WERI-Rb-1 (cell line): ENCODE measurements at regions not wholly inside any gene's neighbourhood (a gene's known extent, or its start where the extent isn't known, plus 50 kb on each side); places are given as distances from the start of the nearest gene placed in this dataset.

Experiments used
- DNase-seq: peaks from one replicate; pipeline ENCODE4 v3.0.0-alpha.2; 2020
- H3K27ac ChIP-seq: fragments of 250-450 bp; sonication (Bioruptor Pico); 2 replicates; pipeline ENCODE4 v1.5.1; 2020; ENCODE audit warnings: mild to moderate bottlenecking, moderate library complexity
- H3K27me3 ChIP-seq: fragments of 250-450 bp; sonication (Bioruptor Pico); 2 replicates; pipeline ENCODE4 v1.5.1; 2021; ENCODE audit warnings: mild to moderate bottlenecking, low read depth, moderate library complexity; ENCODE audit not compliant: insufficient read depth, severe bottlenecking
- H3K36me3 ChIP-seq: fragments of 250-450 bp; sonication (Bioruptor Pico); 2 replicates; pipeline ENCODE4 v1.5.1; 2020; ENCODE audit warnings: mild to moderate bottlenecking, moderate library complexity
- H3K4me3 ChIP-seq: 2 replicates; pipeline ENCODE4 v1.5.1; 2011; ENCODE audit warnings: low read depth, mild to moderate bottlenecking, control low read depth, low read length
- H3K9me3 ChIP-seq: fragments of 250-450 bp; sonication (Bioruptor Pico); 2 replicates; pipeline ENCODE4 v1.5.1; 2021; ENCODE audit warnings: mild to moderate bottlenecking, moderate library complexity; ENCODE audit not compliant: severe bottlenecking
- TF ChIP-seq, protein P1 (sequence below): IDR thresholded peaks from 2 replicates; pipeline ENCODE4 v1.5.1; 2011; ENCODE audit warnings: low read depth, mild to moderate bottlenecking, control low read depth, inconsistent platforms, low read length

DNA sequence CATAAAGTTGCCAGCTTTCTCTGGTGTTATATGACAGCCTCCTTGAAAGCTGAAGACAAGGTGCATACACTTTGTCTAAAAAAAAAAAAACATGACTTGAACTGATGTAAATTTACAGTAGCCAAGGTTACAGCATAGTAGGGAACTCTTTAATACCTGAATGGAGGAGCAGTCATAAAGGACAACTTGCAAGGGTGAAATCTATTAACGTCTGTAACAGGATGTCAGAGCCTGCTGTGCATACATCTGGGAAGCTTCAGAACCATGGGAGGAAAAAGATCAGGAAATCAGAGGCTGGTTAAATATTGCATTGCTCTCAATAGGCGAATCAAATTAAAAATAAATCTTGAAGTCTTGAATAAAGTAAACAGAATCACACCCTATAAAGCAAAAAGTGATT is 484.0 kb upstream of the CTSO start:
- DNase-seq = no peak
- Histone ChIP-seq H3K4me3 (no peak overlapping the region), H3K36me3 (no peaks in the 10 kb centered on the region), H3K27me3 (no peaks in the 10 kb centered on the region), H3K27ac (no peak overlapping the region), H3K9me3 (no peaks in the 10 kb centered on the region)
- TF ChIP-seq, protein P1, sequence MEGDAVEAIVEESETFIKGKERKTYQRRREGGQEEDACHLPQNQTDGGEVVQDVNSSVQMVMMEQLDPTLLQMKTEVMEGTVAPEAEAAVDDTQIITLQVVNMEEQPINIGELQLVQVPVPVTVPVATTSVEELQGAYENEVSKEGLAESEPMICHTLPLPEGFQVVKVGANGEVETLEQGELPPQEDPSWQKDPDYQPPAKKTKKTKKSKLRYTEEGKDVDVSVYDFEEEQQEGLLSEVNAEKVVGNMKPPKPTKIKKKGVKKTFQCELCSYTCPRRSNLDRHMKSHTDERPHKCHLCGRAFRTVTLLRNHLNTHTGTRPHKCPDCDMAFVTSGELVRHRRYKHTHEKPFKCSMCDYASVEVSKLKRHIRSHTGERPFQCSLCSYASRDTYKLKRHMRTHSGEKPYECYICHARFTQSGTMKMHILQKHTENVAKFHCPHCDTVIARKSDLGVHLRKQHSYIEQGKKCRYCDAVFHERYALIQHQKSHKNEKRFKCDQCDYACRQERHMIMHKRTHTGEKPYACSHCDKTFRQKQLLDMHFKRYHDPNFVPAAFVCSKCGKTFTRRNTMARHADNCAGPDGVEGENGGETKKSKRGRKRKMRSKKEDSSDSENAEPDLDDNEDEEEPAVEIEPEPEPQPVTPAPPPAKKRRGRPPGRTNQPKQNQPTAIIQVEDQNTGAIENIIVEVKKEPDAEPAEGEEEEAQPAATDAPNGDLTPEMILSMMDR = no peak

DNA sequence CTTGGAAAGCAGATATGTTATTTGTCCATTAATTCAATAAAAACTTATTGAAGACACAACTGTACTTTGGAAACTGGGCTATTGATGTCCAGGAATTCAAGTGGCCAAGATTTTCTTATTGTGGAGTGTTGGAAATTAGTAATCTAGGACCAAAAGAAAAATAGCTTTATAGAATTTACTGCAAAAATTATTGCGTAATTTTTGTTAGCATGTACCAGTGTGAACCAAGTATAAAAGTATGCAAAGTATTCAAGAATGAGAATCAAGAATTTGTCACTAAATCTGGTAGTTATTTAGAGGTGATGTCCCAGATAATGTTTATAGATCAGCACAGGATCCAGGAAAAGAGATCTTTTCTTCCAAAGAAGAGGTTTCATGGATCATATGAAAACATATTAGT is 468.9 kb upstream of the CTSO start:
- Histone ChIP-seq H3K36me3 (no peaks in the 10 kb centered on the region), H3K27me3 (no peaks in the 10 kb centered on the region), H3K27ac (no peak overlapping the region), H3K4me3 (no peak overlapping the region), H3K9me3 (no peaks in the 10 kb centered on the region)
- DNase-seq = no peak
- TF ChIP-seq, protein P1 = no peak

DNA sequence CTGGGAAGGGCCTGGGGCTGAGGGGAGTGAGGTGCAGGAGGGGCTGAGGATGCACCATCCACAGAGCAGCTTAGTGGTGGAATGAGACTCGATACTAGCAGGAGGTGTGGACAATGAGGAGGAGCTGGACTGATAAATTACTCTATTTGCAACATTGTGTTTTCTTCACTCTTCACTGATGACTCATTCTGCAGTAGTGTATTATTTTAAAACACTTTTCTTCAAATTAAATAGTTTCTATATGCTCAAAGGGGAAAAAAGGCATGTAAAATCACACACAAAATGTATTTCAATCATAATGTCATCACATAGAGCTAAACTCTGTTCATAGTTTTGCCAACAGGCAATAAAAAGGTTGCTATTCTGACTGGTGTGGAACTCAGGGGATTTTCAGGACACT is 467.0 kb upstream of the CTSO start:
- Histone ChIP-seq H3K9me3 (no peaks in the 10 kb centered on the region), H3K36me3 (no peaks in the 10 kb centered on the region), H3K27me3 (no peaks in the 10 kb centered on the region), H3K4me3 (no peak overlapping the region), H3K27ac (no peak overlapping the region)
- TF ChIP-seq, protein P1 = no peak
- DNase-seq = no peak

DNA sequence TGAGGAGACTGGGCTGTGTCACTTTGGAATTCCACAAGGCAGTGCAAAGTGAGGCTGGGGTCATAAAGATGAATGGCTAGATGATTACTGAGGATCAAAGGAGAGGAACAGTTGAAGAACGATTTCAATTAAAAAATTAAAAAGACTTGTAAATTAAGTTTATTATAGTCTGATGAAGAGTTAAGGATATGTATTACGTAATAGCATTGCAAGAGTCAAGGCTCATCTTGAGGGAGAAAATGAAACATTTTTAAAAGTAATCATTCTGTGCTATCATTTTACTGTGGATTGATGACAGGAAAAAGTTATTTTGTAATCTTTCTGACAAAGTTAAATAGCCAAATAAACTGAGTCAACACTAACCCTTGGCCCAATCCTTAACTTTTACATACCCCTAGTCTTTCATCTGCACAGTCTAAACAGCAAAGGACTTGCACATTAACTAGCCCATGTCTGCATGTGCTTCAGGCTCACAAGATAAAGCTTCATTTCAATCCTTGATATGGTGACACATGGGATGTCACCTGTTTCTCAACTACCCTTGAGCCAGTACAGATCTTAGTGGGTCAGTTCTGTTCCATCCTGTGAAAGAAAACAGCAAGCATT is 465.5 kb upstream of the CTSO start:
- Histone ChIP-seq H3K27ac (no peak overlapping the region), H3K27me3 (no peaks in the 10 kb centered on the region), H3K36me3 (no peaks in the 10 kb centered on the region), H3K9me3 (no peaks in the 10 kb centered on the region), H3K4me3 (no peak overlapping the region)
- TF ChIP-seq, protein P1 = no peak
- DNase-seq = no peak

DNA sequence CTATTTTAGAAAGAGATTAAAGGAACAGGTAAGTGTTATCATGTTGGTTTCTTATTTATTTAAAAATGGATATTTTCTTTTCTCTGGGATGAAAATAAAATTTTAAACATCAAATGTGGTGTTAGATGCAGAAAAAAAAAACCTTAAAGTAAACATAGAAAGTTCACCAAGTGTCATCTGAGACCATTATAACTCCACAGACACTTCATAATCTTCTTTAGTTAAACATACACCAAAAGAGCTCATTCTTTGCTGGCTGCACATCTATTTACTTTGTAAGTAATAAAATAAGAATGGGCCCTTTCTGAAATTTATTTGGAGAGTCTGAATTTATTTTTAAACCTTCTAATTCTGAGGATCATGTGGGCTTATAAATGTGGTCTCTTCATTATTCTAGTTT is 460.7 kb upstream of the CTSO start:
- no peaks in the 10 kb centered on the region for H3K27me3 ChIP-seq
- no peak for DNase-seq
- TF ChIP-seq, protein P1 = no peak
- H3K9me3 ChIP-seq = no peaks in the 10 kb centered on the region
- H3K4me3 ChIP-seq = no peak overlapping the region
- no peak overlapping the region for H3K27ac ChIP-seq
- no peaks in the 10 kb centered on the region for H3K36me3 ChIP-seq
